Fibroblast of lung (primary cell): ENCODE measurements at regions not wholly inside any gene's neighbourhood (a gene's known extent, or its start where the extent isn't known, plus 50 kb on each side); places are given as distances from the start of the nearest gene placed in this dataset.

Source experiments
- DNase-seq, 2 donors: peaks; one replicate each; pipeline versions ENCODE4 v3.0.0 to v3.0.0-alpha.2; 2010; ENCODE audit warnings: low read depth in 2 of 2
- H2AFZ ChIP-seq: 2 replicates; pipeline ENCODE4 v1.5.1; 2012; ENCODE audit warnings: low read length, control low read depth, inconsistent platforms
- H3K27ac ChIP-seq: 2 replicates; pipeline ENCODE4 v1.5.1; 2011; ENCODE audit warnings: low read length, control low read depth; ENCODE audit not compliant: insufficient read depth
- H3K27me3 ChIP-seq: 2 replicates; pipeline ENCODE4 v1.5.1; 2011; ENCODE audit warnings: mild to moderate bottlenecking, low read length; ENCODE audit not compliant: control insufficient read depth, insufficient read depth
- H3K36me3 ChIP-seq: 2 replicates; pipeline ENCODE4 v1.5.1; 2011; ENCODE audit warnings: low read length; ENCODE audit not compliant: control insufficient read depth, insufficient read depth
- H3K4me1 ChIP-seq: 2 replicates; pipeline ENCODE4 v1.5.1; 2011; ENCODE audit warnings: low read length; ENCODE audit not compliant: control insufficient read depth, insufficient read depth; ENCODE audit errors: extremely low read depth
- H3K4me2 ChIP-seq: 2 replicates; pipeline ENCODE4 v1.5.1; 2011; ENCODE audit warnings: low read length, control low read depth; ENCODE audit not compliant: insufficient read depth; ENCODE audit errors: extremely low read depth
- H3K4me3 ChIP-seq, 4 experiments: fragments of 200-600 bp in 1 of 4; sonication (generic) in 1 of 4; replicated peaks in 1 of 4; 2 replicates each; pipeline ENCODE4 v1.5.1; 2011 to 2016; ENCODE audit warnings: low read length in 4 of 4, low read depth in 3 of 4, mild to moderate bottlenecking in 3 of 4, control low read depth in 2 of 4, inconsistent platforms in 1 of 4, mixed read lengths in 1 of 4; ENCODE audit not compliant: insufficient read depth in 1 of 4; ENCODE audit errors: control extremely low read depth in 1 of 4
- H3K79me2 ChIP-seq: 2 replicates; pipeline ENCODE4 v1.5.1; 2012; ENCODE audit warnings: mild to moderate bottlenecking, low read length, inconsistent platforms; ENCODE audit not compliant: control insufficient read depth, insufficient read depth
- H3K9ac ChIP-seq: 2 replicates; pipeline ENCODE4 v1.5.1; 2011; ENCODE audit warnings: mild to moderate bottlenecking, low read length, control low read depth; ENCODE audit not compliant: insufficient read depth
- H3K9me3 ChIP-seq: 2 replicates; pipeline ENCODE4 v1.5.1; 2012; ENCODE audit warnings: low read depth, low read length; ENCODE audit not compliant: control insufficient read depth, insufficient read depth
- H4K20me1 ChIP-seq: 2 replicates; pipeline ENCODE4 v1.5.1; 2011; ENCODE audit warnings: low read length; ENCODE audit not compliant: control insufficient read depth, insufficient read depth; ENCODE audit errors: extremely low read depth
- CTCF ChIP-seq, 2 donors: IDR thresholded peaks in 1 of 2; conservative IDR thresholded peaks in 1 of 2; 1 replicate in 1 of 2; 2 replicates in 1 of 2; pipeline ENCODE4 v1.5.1; 2011 to 2012; ENCODE audit warnings: low read length in 2 of 2, control low read depth in 1 of 2, inconsistent platforms in 1 of 2, low read depth in 1 of 2, mild to moderate bottlenecking in 1 of 2
- EZH2 ChIP-seq: IDR thresholded peaks from 2 replicates; pipeline ENCODE4 v1.5.1; 2012; ENCODE audit warnings: low read length, control low read depth, mild to moderate bottlenecking; ENCODE audit errors: missing control alignments

DNA sequence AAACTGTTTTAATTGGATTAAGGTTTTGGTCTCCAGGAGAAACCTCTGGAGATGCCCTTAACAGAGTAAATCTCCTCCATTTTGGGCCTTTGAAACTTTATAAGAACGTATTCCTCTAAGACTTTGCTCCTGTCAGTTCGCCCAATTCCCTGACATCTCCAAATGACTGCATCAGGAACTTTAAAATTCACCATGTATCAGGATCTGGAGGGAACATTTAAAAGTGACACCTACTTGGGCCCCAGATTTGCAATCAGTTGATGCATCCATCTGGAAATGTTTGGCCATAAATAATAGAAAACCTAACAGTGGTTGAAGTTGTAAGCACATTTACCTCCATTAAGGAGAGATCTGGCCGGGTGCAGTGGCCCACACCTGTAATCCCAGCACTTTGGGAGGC lies 144.1 kb upstream of the WSCD2 start:
- no peaks in the 10 kb centered on the region for H3K79me2 ChIP-seq
- no peak overlapping the region for H3K4me3 ChIP-seq
- no peak overlapping the region for H2AFZ ChIP-seq
- no peaks in the 10 kb centered on the region for H4K20me1 ChIP-seq
- no peak overlapping the region for H3K9ac ChIP-seq
- DNase-seq = no peak
- H3K9me3 ChIP-seq = no peaks in the 10 kb centered on the region
- H3K36me3 ChIP-seq = no peaks in the 10 kb centered on the region
- no peaks in the 10 kb centered on the region for H3K27me3 ChIP-seq
- TF ChIP-seq EZH2 (no peak), CTCF (conservative IDR thresholded peaks at IDR 0.05 in 1 of 2, IDR thresholded peaks at IDR 0.05 in 1 of 2; ENCODE audit: low read depth in 1 of 2, low read length in 2 of 2) (no peak)
- H3K4me1 ChIP-seq = no peaks in the 10 kb centered on the region
- no peak overlapping the region for H3K27ac ChIP-seq
- H3K4me2 ChIP-seq = no peak overlapping the region

DNA sequence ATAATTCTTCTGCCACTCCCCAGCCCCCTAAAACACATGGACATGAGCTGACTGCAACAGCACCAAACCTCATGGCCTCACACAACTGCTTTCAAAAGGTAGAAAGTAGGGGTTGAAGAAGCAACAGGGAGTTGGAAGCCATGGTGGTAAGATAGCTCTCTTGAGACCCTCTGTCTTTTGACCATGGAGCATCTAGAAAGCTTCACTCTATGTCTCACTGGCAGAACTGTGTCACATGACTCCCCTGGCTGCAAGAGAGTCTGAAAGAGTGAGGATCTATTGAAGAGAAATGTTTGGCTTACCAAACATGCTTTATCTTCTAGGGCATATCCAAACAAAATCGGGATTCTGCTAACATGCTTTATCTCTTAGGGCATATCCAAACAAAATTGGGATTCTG lies 142.9 kb upstream of the WSCD2 start:
- H3K4me1 ChIP-seq = no peaks in the 10 kb centered on the region
- H4K20me1 ChIP-seq = no peaks in the 10 kb centered on the region
- no peaks in the 10 kb centered on the region for H3K27me3 ChIP-seq
- no peak for DNase-seq
- H3K9ac ChIP-seq = no peak overlapping the region
- no peaks in the 10 kb centered on the region for H3K9me3 ChIP-seq
- no peak overlapping the region for H2AFZ ChIP-seq
- no peak overlapping the region for H3K27ac ChIP-seq
- H3K4me3 ChIP-seq = no peak overlapping the region
- no peak overlapping the region for H3K4me2 ChIP-seq
- TF ChIP-seq EZH2 = no peak
- no peak for TF ChIP-seq CTCF (conservative IDR thresholded peaks at IDR 0.05 in 1 of 2, IDR thresholded peaks at IDR 0.05 in 1 of 2; ENCODE audit: low read depth in 1 of 2, low read length in 2 of 2)
- no peaks in the 10 kb centered on the region for H3K36me3 ChIP-seq
- no peaks in the 10 kb centered on the region for H3K79me2 ChIP-seq

DNA sequence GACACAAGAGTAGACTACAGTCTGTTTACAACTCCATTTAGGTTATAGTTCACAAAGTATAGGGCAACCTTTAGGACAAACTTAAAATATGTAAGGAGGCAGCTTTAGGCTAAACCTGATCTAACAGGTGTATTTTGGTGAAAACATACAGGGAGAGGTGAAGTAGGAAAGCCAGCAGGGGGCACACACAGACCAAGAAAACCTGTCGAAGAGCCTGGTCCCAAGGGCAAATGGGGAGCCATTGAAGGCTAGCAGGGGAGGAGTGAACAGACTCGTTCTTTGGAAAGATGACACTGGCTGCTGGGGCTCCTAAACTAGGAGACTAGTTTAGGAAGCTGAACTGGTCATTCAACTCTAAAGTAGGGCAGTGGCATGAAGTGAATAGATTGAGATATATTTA lies 138.8 kb upstream of the WSCD2 start:
- no peaks in the 10 kb centered on the region for H3K27me3 ChIP-seq
- DNase-seq = no peak
- H3K9ac ChIP-seq = no peak overlapping the region
- H3K4me1 ChIP-seq = no peaks in the 10 kb centered on the region
- TF ChIP-seq CTCF (conservative IDR thresholded peaks at IDR 0.05 in 1 of 2, IDR thresholded peaks at IDR 0.05 in 1 of 2; ENCODE audit: low read depth in 1 of 2, low read length in 2 of 2) (peak in 1 of 2 donors; percentile 16), EZH2 (no peak)
- H3K4me3 ChIP-seq = no peak overlapping the region
- no peaks in the 10 kb centered on the region for H4K20me1 ChIP-seq
- no peak overlapping the region for H3K27ac ChIP-seq
- H3K79me2 ChIP-seq = no peaks in the 10 kb centered on the region
- H3K9me3 ChIP-seq = no peaks in the 10 kb centered on the region
- no peaks in the 10 kb centered on the region for H3K36me3 ChIP-seq
- no peak overlapping the region for H3K4me2 ChIP-seq
- no peak overlapping the region for H2AFZ ChIP-seq
